Stomach smooth muscle (tissue), 2 donors: ENCODE measurements at regions not wholly inside any gene's neighbourhood (a gene's known extent, or its start where the extent isn't known, plus 50 kb on each side); places are given as distances from the start of the nearest gene placed in this dataset.

Source experiments
- H3K27ac ChIP-seq: one replicate; pipeline ENCODE4 v1.7.0; 2013; ENCODE audit warnings: mild to moderate bottlenecking, low read length, inconsistent platforms
- H3K27me3 ChIP-seq, 2 donors: one replicate each; pipeline ENCODE4 v1.7.0; 2013; ENCODE audit warnings: low read length in 2 of 2; ENCODE audit not compliant: insufficient read depth in 2 of 2, control insufficient read depth in 1 of 2
- H3K36me3 ChIP-seq, 2 donors: one replicate each; pipeline ENCODE4 v1.7.0; 2013; ENCODE audit warnings: low read length in 2 of 2; ENCODE audit not compliant: control insufficient read depth in 2 of 2, insufficient read depth in 2 of 2
- H3K4me1 ChIP-seq: one replicate; pipeline ENCODE4 v1.7.0; 2013; ENCODE audit warnings: low read length; ENCODE audit not compliant: control insufficient read depth, insufficient read depth
- H3K4me3 ChIP-seq, 2 donors: one replicate each; pipeline ENCODE4 v1.7.0; 2013; ENCODE audit warnings: low read length in 2 of 2
- H3K9ac ChIP-seq, 2 donors: one replicate each; pipeline ENCODE4 v1.7.0; 2013; ENCODE audit warnings: low read length in 2 of 2, mild to moderate bottlenecking in 1 of 2
- H3K9me3 ChIP-seq, 2 donors: one replicate each; pipeline ENCODE4 v1.7.0; 2013; ENCODE audit warnings: low read length in 2 of 2; ENCODE audit not compliant: control insufficient read depth in 2 of 2
- donor health status: healthy.
- donor health status: Pancreatic carcinoma.

GRCh38 chr2:239905884-239906654, 119.1 kb downstream of the NDUFA10 start:
- no peaks in the 10 kb centered on the region for H3K9me3 ChIP-seq
- H3K27ac ChIP-seq = no peak overlapping the region
- H3K27me3 ChIP-seq = no peaks in the 10 kb centered on the region
- peaks cover 0 to 5% of the 10 kb centered on the region in 2 donors for H3K36me3 ChIP-seq
- no peak overlapping the region for H3K4me3 ChIP-seq
- H3K9ac ChIP-seq = no peak overlapping the region
- H3K4me1 ChIP-seq = no peaks in the 10 kb centered on the region

GRCh38 chr2:239905306-239905705, 119.8 kb downstream of the NDUFA10 start:
- Histone ChIP-seq H3K27ac (no peak overlapping the region), H3K4me1 (no peaks in the 10 kb centered on the region), H3K36me3 (peaks cover 0 to 5% of the 10 kb centered on the region in 2 donors), H3K9me3 (no peaks in the 10 kb centered on the region), H3K27me3 (no peaks in the 10 kb centered on the region), H3K4me3 (no peak overlapping the region), H3K9ac (no peak overlapping the region)

GRCh38 chr2:239904496-239904895, 120.6 kb downstream of the NDUFA10 start:
- H3K27ac ChIP-seq = no peak overlapping the region
- no peak overlapping the region for H3K9ac ChIP-seq
- no peaks in the 10 kb centered on the region for H3K9me3 ChIP-seq
- no peak overlapping the region for H3K4me3 ChIP-seq
- no peaks in the 10 kb centered on the region for H3K27me3 ChIP-seq
- peaks cover 0 to 5% of the 10 kb centered on the region in 2 donors for H3K36me3 ChIP-seq
- no peaks in the 10 kb centered on the region for H3K4me1 ChIP-seq

- no peaks in the 10 kb centered on the region for H3K9me3 ChIP-seq
- H3K4me1 ChIP-seq = no peaks in the 10 kb centered on the region
- H3K36me3 ChIP-seq = peaks cover 0 to 5% of the 10 kb centered on the region in 2 donors
- no peak overlapping the region for H3K9ac ChIP-seq
- no peak overlapping the region for H3K4me3 ChIP-seq
- no peak overlapping the region for H3K27ac ChIP-seq
- no peaks in the 10 kb centered on the region for H3K27me3 ChIP-seq
These were observed 121.3 kb downstream of the NDUFA10 start for GRCh38 chr2:239903803-239904202.

GRCh38 chr2:239903210-239903609, 121.9 kb downstream of the NDUFA10 start:
- H3K4me3 ChIP-seq = no peak overlapping the region
- H3K27me3 ChIP-seq = no peaks in the 10 kb centered on the region
- H3K4me1 ChIP-seq = no peaks in the 10 kb centered on the region
- H3K9ac ChIP-seq = no peak overlapping the region
- no peaks in the 10 kb centered on the region for H3K9me3 ChIP-seq
- H3K27ac ChIP-seq = no peak overlapping the region
- H3K36me3 ChIP-seq = peaks cover 0 to 5% of the 10 kb centered on the region in 2 donors

- Histone ChIP-seq H3K9ac (no peak overlapping the region), H3K4me1 (no peaks in the 10 kb centered on the region)
These were observed 122.4 kb downstream of the NDUFA10 start for GRCh38 chr2:239902749-239903201.

GRCh38 chr2:239898292-239898925, 126.7 kb downstream of the NDUFA10 start:
- no peaks in the 10 kb centered on the region for H3K36me3 ChIP-seq
- H3K27ac ChIP-seq = no peak overlapping the region
- no peaks in the 10 kb centered on the region for H3K4me1 ChIP-seq
- H3K9ac ChIP-seq = no peak overlapping the region
- no peaks in the 10 kb centered on the region for H3K9me3 ChIP-seq
- no peak overlapping the region for H3K4me3 ChIP-seq
- H3K27me3 ChIP-seq = no peaks in the 10 kb centered on the region

More at GRCh38 chr2:239902749-239903201, 122.4 kb downstream of the NDUFA10 start:
- no peaks in the 10 kb centered on the region for H3K9me3 ChIP-seq
- no peaks in the 10 kb centered on the region for H3K27me3 ChIP-seq
- H3K4me3 ChIP-seq = no peak overlapping the region
- H3K27ac ChIP-seq = no peak overlapping the region
- H3K36me3 ChIP-seq = peaks cover 0 to 5% of the 10 kb centered on the region in 2 donors

- Histone ChIP-seq H3K4me3 (no peak overlapping the region), H3K9ac (no peak overlapping the region), H3K4me1 (no peaks in the 10 kb centered on the region), H3K27ac (no peak overlapping the region), H3K27me3 (no peaks in the 10 kb centered on the region), H3K36me3 (no peaks in the 10 kb centered on the region), H3K9me3 (no peaks in the 10 kb centered on the region)
These were observed 127.4 kb downstream of the NDUFA10 start for GRCh38 chr2:239897596-239898235.

GRCh38 chr2:239896075-239896474, 129.1 kb downstream of the NDUFA10 start:
- H3K9me3 ChIP-seq = no peaks in the 10 kb centered on the region
- no peaks in the 10 kb centered on the region for H3K27me3 ChIP-seq
- no peak overlapping the region for H3K9ac ChIP-seq
- H3K27ac ChIP-seq = no peak overlapping the region
- H3K4me3 ChIP-seq = no peak overlapping the region
- H3K36me3 ChIP-seq = no peaks in the 10 kb centered on the region
- no peaks in the 10 kb centered on the region for H3K4me1 ChIP-seq

GRCh38 chr2:239895669-239896068, 129.5 kb downstream of the NDUFA10 start:
- H3K4me3 ChIP-seq = no peak overlapping the region
- no peaks in the 10 kb centered on the region for H3K9me3 ChIP-seq
- no peaks in the 10 kb centered on the region for H3K36me3 ChIP-seq
- no peaks in the 10 kb centered on the region for H3K4me1 ChIP-seq
- H3K9ac ChIP-seq = no peak overlapping the region
- no peak overlapping the region for H3K27ac ChIP-seq
- H3K27me3 ChIP-seq = no peaks in the 10 kb centered on the region
